GM12878 (cell line): ENCODE measurements at regions not wholly inside any gene's neighbourhood (a gene's known extent, or its start where the extent isn't known, plus 50 kb on each side); places are given as distances from the start of the nearest gene placed in this dataset.

ENCODE experiments used
- ATAC-seq: fragments of 200-7000 bp; cut with Tn5 transposase; 3 replicates; pipeline ENCODE4 v1.9.1; 2020; ENCODE audit warnings: mild to moderate bottlenecking, moderate library complexity
- BruUV-seq: library from RNA; stranded (reverse); fragments of 400-500 nt; replicated peaks from 2 replicates; lab custom pipeline; 2021; lab: Mats Ljungman, UMichigan
- CTCF ChIA-PET: fragments of 300-600 bp; sonication (Branson Sonifier 250); formaldehyde crosslinking; extraction: SDS; loops from one replicate; lab custom pipeline; 2021; ENCODE audit warnings: inconsistent platforms; lab: Yijun Ruan, JAX
- POLR2A ChIA-PET: fragments of 350-600 bp; formaldehyde crosslinking; extraction: SDS; loops from one replicate; lab custom pipeline; 2021; ENCODE audit warnings: inconsistent platforms; lab: Charles Lee
- RAD21 ChIA-PET: fragments of 300-600 bp; sonication (Branson Sonifier 250); formaldehyde crosslinking; loops from one replicate; lab custom pipeline; 2023; ENCODE audit warnings: antibody characterized with exemption; ENCODE audit not compliant: unreplicated experiment; lab: Charles Lee
- SMC1A ChIA-PET: fragments of 300-600 bp; sonication (Branson Sonifier 250); formaldehyde crosslinking; loops from one replicate; lab custom pipeline; 2023; ENCODE audit not compliant: unreplicated experiment, uncharacterized antibody; lab: Charles Lee
- DNase-seq: peaks from one replicate; pipeline ENCODE4 v3.0.0-alpha.2; 2011; ENCODE audit warnings: low read depth, low spot score
- FAIRE-seq: peaks from 3 replicates; lab custom pipeline; 2011; peaks lifted over from hg19 to GRCh38; lab: Jason Lieb, UNC
- H2AFZ ChIP-seq: 2 replicates; pipeline ENCODE4 v1.6.0; 2011; ENCODE audit warnings: low read depth, low read length, control low read depth; ENCODE audit not compliant: control insufficient read depth
- H3K27ac ChIP-seq: 2 replicates; pipeline ENCODE4 v1.5.1; 2011; ENCODE audit warnings: control low read depth; ENCODE audit not compliant: control insufficient read depth, insufficient read depth
- H3K27me3 ChIP-seq, 2 experiments: replicated peaks in 1 of 2; 2 replicates each; pipeline versions ENCODE4 v1.6.0 to v1.6.1; 2011; ENCODE audit warnings: low read length in 1 of 2; ENCODE audit not compliant: control insufficient read depth in 2 of 2, insufficient read depth in 2 of 2
- H3K36me3 ChIP-seq, 2 experiments: 2 replicates each; pipeline ENCODE4 v1.5.1; 2011; ENCODE audit warnings: low read length in 1 of 2; ENCODE audit not compliant: control insufficient read depth in 2 of 2, insufficient read depth in 2 of 2
- H3K4me1 ChIP-seq: 2 replicates; pipeline ENCODE4 v1.6.1; 2011; ENCODE audit warnings: mild to moderate bottlenecking, low read length, moderate library complexity, mixed read lengths; ENCODE audit not compliant: control insufficient read depth, insufficient read depth
- H3K4me2 ChIP-seq: 2 replicates; pipeline ENCODE4 v1.6.0; 2011; ENCODE audit warnings: control low read depth; ENCODE audit not compliant: control insufficient read depth, insufficient read depth
- H3K4me3 ChIP-seq: fragments of 200-600 bp; sonication (generic); 2 replicates; pipeline ENCODE4 v1.5.1; 2016
- H3K79me2 ChIP-seq: 2 replicates; pipeline ENCODE4 v1.6.0; 2011; ENCODE audit warnings: low read length; ENCODE audit not compliant: control insufficient read depth, insufficient read depth
- H3K9ac ChIP-seq: 2 replicates; pipeline ENCODE4 v1.8.0; 2011; ENCODE audit warnings: low read length, control low read depth, mixed read lengths; ENCODE audit not compliant: control insufficient read depth, insufficient read depth
- H3K9me3 ChIP-seq: replicated peaks from 3 replicates; pipeline ENCODE4 v1.5.1; 2011; ENCODE audit warnings: mild to moderate bottlenecking, low read length; ENCODE audit not compliant: control insufficient read depth, insufficient read depth
- H4K20me1 ChIP-seq: 2 replicates; pipeline ENCODE4 v1.6.0; 2011; ENCODE audit not compliant: control insufficient read depth, insufficient read depth
- ATF2 ChIP-seq: IDR thresholded peaks from 2 replicates; pipeline ENCODE4 v1.6.1; 2012; ENCODE audit warnings: low read length, inconsistent platforms
- BHLHE40 ChIP-seq, 2 experiments: fragments of 450-650 bp in 1 of 2; IDR thresholded peaks; 2 replicates each; pipeline ENCODE4 v1.6.1; 2011 to 2017; ENCODE audit warnings: low read depth in 2 of 2, borderline replicate concordance in 1 of 2, improper control_type of control experiment in 1 of 2, low read length in 1 of 2, mild to moderate bottlenecking in 1 of 2
- CBX3 ChIP-seq: fragments of 200-600 bp; sonication (generic); IDR thresholded peaks from 2 replicates; pipeline ENCODE4 v1.6.1; 2016; ENCODE audit warnings: low read depth, borderline replicate concordance
- CBX5 ChIP-seq: sonication (generic); IDR thresholded peaks from 2 replicates; pipeline ENCODE4 v1.6.1; 2016; ENCODE audit warnings: low read depth, moderate library complexity, mild to moderate bottlenecking, inconsistent platforms
- EP300 ChIP-seq, 2 experiments: fragments of 150-350 bp in 1 of 2; IDR thresholded peaks; 2 replicates each; pipeline ENCODE4 v1.6.1; 2011 to 2012; ENCODE audit warnings: low read depth in 2 of 2, low read length in 2 of 2, borderline replicate concordance in 1 of 2, improper control_type of control experiment in 1 of 2, inconsistent platforms in 1 of 2; ENCODE audit not compliant: control insufficient read depth in 1 of 2
- ESRRA ChIP-seq: IDR thresholded peaks from 2 replicates; pipeline ENCODE4 v1.6.1; 2012; ENCODE audit warnings: mild to moderate bottlenecking, low read length, improper control_type of control experiment
- FOXM1 ChIP-seq: IDR thresholded peaks from 2 replicates; pipeline ENCODE4 v1.6.1; 2012; ENCODE audit warnings: low read depth, mild to moderate bottlenecking, inconsistent platforms, low read length, moderate library complexity
- JUND ChIP-seq: IDR thresholded peaks from 2 replicates; pipeline ENCODE4 v1.6.1; 2012; ENCODE audit warnings: low read depth, mild to moderate bottlenecking, low read length, improper control_type of control experiment, moderate library complexity
- KLF5 ChIP-seq: fragments of 450-650 bp; IDR thresholded peaks from 2 replicates; pipeline ENCODE4 v1.6.1; 2014; ENCODE audit warnings: mild to moderate bottlenecking; ENCODE audit not compliant: partially characterized antibody
- MTA2 ChIP-seq: fragments of 450-650 bp; IDR thresholded peaks from 2 replicates; pipeline ENCODE4 v1.6.1; 2016; ENCODE audit warnings: low read depth, mild to moderate bottlenecking, moderate library complexity
- NBN ChIP-seq: fragments of 450-650 bp; IDR thresholded peaks from 2 replicates; pipeline ENCODE4 v1.6.1; 2016
- NFIC ChIP-seq: IDR thresholded peaks from 2 replicates; pipeline ENCODE4 v1.6.1; 2012; ENCODE audit warnings: low read depth, mild to moderate bottlenecking, inconsistent platforms, low read length, moderate library complexity
- PKNOX1 ChIP-seq: fragments of 450-650 bp; IDR thresholded peaks from 2 replicates; pipeline ENCODE4 v1.6.1; 2016; ENCODE audit warnings: mild to moderate bottlenecking
- SUPT20H ChIP-seq: IDR thresholded peaks from 2 replicates; pipeline ENCODE4 v1.6.1; 2011; ENCODE audit warnings: low read depth, mild to moderate bottlenecking, low read length, moderate library complexity, borderline replicate concordance; ENCODE audit not compliant: control insufficient read depth
- TARDBP ChIP-seq: IDR thresholded peaks from 2 replicates; pipeline ENCODE4 v1.6.1; 2016; ENCODE audit warnings: borderline replicate concordance
- ZBTB40 ChIP-seq: fragments of 450-650 bp; IDR thresholded peaks from 2 replicates; pipeline ENCODE4 v1.6.1; 2016; ENCODE audit warnings: mild to moderate bottlenecking, moderate library complexity, borderline replicate concordance
- WGBS: methylation state at CpG from one replicate; pipeline ENCODE4 v1.1.6; 2016; ENCODE audit warnings: low lambda C conversion rate; ENCODE audit not compliant: insufficient replicate concordance, insufficient coverage; ENCODE audit errors: missing lambda C conversion rate; 5-methylcytosine and 5-hydroxymethylcytosine counted together
- in situ Hi-C: fragments of 300-500 bp; cut with MboI; formaldehyde crosslinking; loops from 9 replicates; pipeline ENCODE4 v1.14.3; 2018; ENCODE audit warnings: mixed read lengths
- intact Hi-C: fragments of 100-400 bp; cut with micrococcal nuclease; formaldehyde crosslinking; loops from one replicate; pipeline ENCODE4 v1.14.2; 2022; ENCODE audit not compliant: unreplicated experiment

- Histone ChIP-seq H3K9me3 (no peaks in the 10 kb centered on the region), H3K79me2 (no peaks in the 10 kb centered on the region), H3K4me1 (no peaks in the 10 kb centered on the region), H3K9ac (no peak overlapping the region), H3K4me3 (no peak overlapping the region), H3K4me2 (no peak overlapping the region), H4K20me1 (no peaks in the 10 kb centered on the region), H3K27ac (no peak overlapping the region), H3K36me3 (no peaks in the 10 kb centered on the region), H3K27me3 (no peaks in the 10 kb centered on the region; a peak in 1 of 4 replicates), H2AFZ (no peak overlapping the region)
- FAIRE-seq (no peak), DNase-seq (no peak), ATAC-seq (no peak)
- WGBS = 0% methylated on average over 4 of the region's 4 CpGs
- CTCF ChIA-PET = interaction anchor here (1.1 kb wide), 1 partner anchor 219 kb away, joined by 3 read pairs; no protein-coding TSS in a partner anchor
- in situ Hi-C loops = no loop called here
- SMC1A ChIA-PET = no interaction called here
- intact Hi-C loops = no loop called here
- BruUV-seq = no TSS peak
- RAD21 ChIA-PET = no interaction called here
- POLR2A ChIA-PET = no interaction called here
- TF ChIP-seq ZBTB40 (no peak), CBX5 (no peak), ESRRA (no peak), MTA2 (no peak), PKNOX1 (no peak), EP300 (IDR thresholded peaks at IDR 0.05; ENCODE audit: borderline replicate concordance in 1 of 2, control insufficient read depth in 1 of 2, low read depth in 2 of 2, low read length in 2 of 2) (no peak), TARDBP (no peak), NFIC (no peak), KLF5 (no peak), SUPT20H (no peak), BHLHE40 (IDR thresholded peaks at IDR 0.05; ENCODE audit: borderline replicate concordance in 1 of 2, low read depth in 2 of 2, low read length in 1 of 2) (no peak), JUND (no peak), FOXM1 (no peak), NBN (no peak), ATF2 (no peak), CBX3 (no peak)
Measured at GRCh38 chr2:152961351-152961750, 242.9 kb downstream of the ARL6IP6 start.
